K562 (cell line): ENCODE measurements at regions not wholly inside any gene's neighbourhood (a gene's known extent, or its start where the extent isn't known, plus 50 kb on each side); places are given as distances from the start of the nearest gene placed in this dataset.
A peak's percentile ranks its signal among the peaks of the same experiment; 100 is the strongest.

ENCODE experiments used
- ATAC-seq: fragments of 200-7000 bp; cut with Tn5 transposase; 3 replicates; pipeline ENCODE4 v1.9.1; 2020; ENCODE audit warnings: moderate library complexity
- BruUV-seq: library from RNA; stranded (reverse); fragments of 400-500 nt; replicated peaks from 2 replicates; lab custom pipeline; 2021; lab: Mats Ljungman, UMichigan
- CTCF ChIA-PET: fragments of 300-600 bp; formaldehyde crosslinking; extraction: SDS; loops from one replicate; lab custom pipeline; 2021; ENCODE audit warnings: low intra/inter-chr PET ratio; lab: Yijun Ruan, JAX
- POLR2A ChIA-PET: fragments of 300-600, 350-650 bp; sonication (Branson Sonifier 250); formaldehyde crosslinking; extraction: SDS; loops from one replicate; lab custom pipeline; 2021; ENCODE audit warnings: antibody characterized with exemption, inconsistent platforms; lab: Yijun Ruan, JAX
- DNase-seq, 4 experiments: peaks; one replicate each; pipeline versions ENCODE4 v3.0.0 to v3.0.0-alpha.2; 2011 to 2018; ENCODE audit warnings: low spot score in 3 of 4, mixed read lengths in 3 of 4; ENCODE audit errors: extremely low read depth in 1 of 4
- FAIRE-seq: peaks from 2 replicates; lab custom pipeline; 2011; peaks lifted over from hg19 to GRCh38; lab: Jason Lieb, UNC
- H2AFZ ChIP-seq: 2 replicates; pipeline ENCODE4 v1.6.0; 2011; ENCODE audit warnings: low read depth, low read length, control low read depth, inconsistent platforms
- H3K27ac ChIP-seq: fragments of 200-600 bp; 3 replicates; pipeline ENCODE4 v1.8.0; 2011; ENCODE audit warnings: low read depth, mild to moderate bottlenecking, control low read depth, inconsistent platforms, low read length, moderate library complexity, mixed read lengths; ENCODE audit errors: extremely low read depth
- H3K27me3 ChIP-seq, 2 experiments: fragments of 300-600 bp in 1 of 2; 2 replicates in 1 of 2; 3 replicates in 1 of 2; pipeline versions ENCODE4 v1.6.0 to v1.8.0; 2011; ENCODE audit warnings: inconsistent platforms in 2 of 2, low read length in 2 of 2, mild to moderate bottlenecking in 1 of 2, mixed read lengths in 1 of 2, moderate library complexity in 1 of 2; ENCODE audit not compliant: control insufficient read depth in 2 of 2, insufficient read depth in 2 of 2
- H3K36me3 ChIP-seq: fragments of 300-600 bp; 3 replicates; pipeline ENCODE4 v1.8.0; 2011; ENCODE audit warnings: mild to moderate bottlenecking, low read length, inconsistent platforms; ENCODE audit not compliant: control insufficient read depth, insufficient read depth
- H3K4me1 ChIP-seq, 2 experiments: fragments of 200-600 bp in 1 of 2; replicated peaks in 1 of 2; 2 replicates in 1 of 2; 3 replicates in 1 of 2; pipeline versions ENCODE4 v1.5.1 to v1.8.0; 2011; ENCODE audit warnings: inconsistent platforms in 2 of 2, low read length in 2 of 2, mild to moderate bottlenecking in 1 of 2, mixed read lengths in 1 of 2, moderate library complexity in 1 of 2; ENCODE audit not compliant: control insufficient read depth in 2 of 2, insufficient read depth in 2 of 2
- H3K4me2 ChIP-seq: 2 replicates; pipeline ENCODE4 v1.6.1; 2011; ENCODE audit warnings: low read length, control low read depth, inconsistent platforms, mixed read lengths; ENCODE audit not compliant: insufficient read depth
- H3K4me3 ChIP-seq: fragments of 200-600 bp; sonication (generic), shearing (Covaris generic); 2 replicates; pipeline ENCODE4 v1.5.1; 2016; ENCODE audit warnings: control low read depth, inconsistent platforms
- H3K79me2 ChIP-seq: fragments of 200-600 bp; 3 replicates; pipeline ENCODE4 v1.8.0; 2011; ENCODE audit warnings: low read length, inconsistent platforms; ENCODE audit not compliant: control insufficient read depth, insufficient read depth
- H3K9ac ChIP-seq, 2 experiments: 2 replicates each; pipeline versions ENCODE4 v1.6.0 to v1.6.1; 2011; ENCODE audit warnings: low read depth in 2 of 2, low read length in 2 of 2, control low read depth in 1 of 2, inconsistent platforms in 1 of 2, mild to moderate bottlenecking in 1 of 2, mixed read lengths in 1 of 2; ENCODE audit not compliant: insufficient read depth in 1 of 2
- H3K9me1 ChIP-seq: one replicate; pipeline ENCODE4 v1.6.0; 2011; ENCODE audit warnings: inconsistent platforms, mild to moderate bottlenecking, low read length, moderate library complexity; ENCODE audit not compliant: control insufficient read depth, insufficient read depth
- H3K9me3 ChIP-seq: replicated peaks from 2 replicates; pipeline ENCODE4 v1.5.1; 2011; ENCODE audit warnings: low read depth, low read length, inconsistent platforms; ENCODE audit not compliant: control insufficient read depth, insufficient read depth
- H4K20me1 ChIP-seq: replicated peaks from 2 replicates; pipeline ENCODE4 v1.6.1; 2011; ENCODE audit warnings: low read length, inconsistent platforms, mixed read lengths; ENCODE audit not compliant: control insufficient read depth, insufficient read depth
- CBFA2T3 ChIP-seq: fragments of 450-650 bp; IDR thresholded peaks from 2 replicates; pipeline ENCODE4 v1.6.1; 2017
- STAT5A ChIP-seq: IDR thresholded peaks from 2 replicates; pipeline ENCODE4 v1.6.1; 2012; ENCODE audit warnings: low read length, inconsistent platforms, borderline replicate concordance
- TBL1XR1 ChIP-seq, 2 experiments: IDR thresholded peaks; 2 replicates each; pipeline ENCODE4 v1.6.1; 2012; ENCODE audit warnings: improper control_type of control experiment in 2 of 2, low read length in 2 of 2, mild to moderate bottlenecking in 1 of 2
- ZBTB49 ChIP-seq: sonication (generic); formaldehyde crosslinking; IDR thresholded peaks from 2 replicates; pipeline ENCODE4 v1.8.0; 2022; ENCODE audit warnings: missing genetic modification reagents, mild to moderate bottlenecking, borderline replicate concordance
- ZKSCAN1 ChIP-seq: fragments of 150-350 bp; IDR thresholded peaks from 2 replicates; pipeline ENCODE4 v1.6.1; 2016; ENCODE audit warnings: low read depth, low read length
- WGBS: fragments of 100-300 bp; shearing (Covaris generic); methylation state at CpG from one replicate; pipeline ENCODE4 v1.1.6; 2016; ENCODE audit warnings: low coverage, mixed read lengths; ENCODE audit not compliant: insufficient coverage; ENCODE audit errors: missing lambda C conversion rate; 5-methylcytosine and 5-hydroxymethylcytosine counted together
- in situ Hi-C: fragments of 300-500 bp; cut with MboI; formaldehyde crosslinking; loops from 4 replicates; pipeline ENCODE4 v1.15.0; 2018; ENCODE audit warnings: inconsistent platforms, mixed read lengths
- intact Hi-C: fragments of 100-400 bp; cut with micrococcal nuclease; formaldehyde crosslinking; loops from 2 replicates; pipeline ENCODE4 v1.14.2; 2022
- TF ChIP-seq, protein P1 (sequence below): fragments of 450-650 bp; IDR thresholded peaks from 2 replicates; pipeline ENCODE4 v1.6.1; 2016; ENCODE audit warnings: mild to moderate bottlenecking
- TF ChIP-seq, protein P2 (sequence below): fragments of 250-450 bp; sonication (Bioruptor Pico); IDR thresholded peaks from 2 replicates; pipeline ENCODE4 v1.4.0; 2020; ENCODE audit warnings: mild to moderate bottlenecking, moderate library complexity
- TF ChIP-seq, protein P3 (sequence below), 2 experiments: fragments of 450-650 bp in 1 of 2; IDR thresholded peaks; 2 replicates each; pipeline ENCODE4 v1.6.1; 2011 to 2017; ENCODE audit warnings: low read depth in 2 of 2, antibody characterized with exemption in 1 of 2, borderline replicate concordance in 1 of 2, low read length in 1 of 2, mild to moderate bottlenecking in 1 of 2, mixed read lengths in 1 of 2; ENCODE audit not compliant: control insufficient read depth in 1 of 2

DNA sequence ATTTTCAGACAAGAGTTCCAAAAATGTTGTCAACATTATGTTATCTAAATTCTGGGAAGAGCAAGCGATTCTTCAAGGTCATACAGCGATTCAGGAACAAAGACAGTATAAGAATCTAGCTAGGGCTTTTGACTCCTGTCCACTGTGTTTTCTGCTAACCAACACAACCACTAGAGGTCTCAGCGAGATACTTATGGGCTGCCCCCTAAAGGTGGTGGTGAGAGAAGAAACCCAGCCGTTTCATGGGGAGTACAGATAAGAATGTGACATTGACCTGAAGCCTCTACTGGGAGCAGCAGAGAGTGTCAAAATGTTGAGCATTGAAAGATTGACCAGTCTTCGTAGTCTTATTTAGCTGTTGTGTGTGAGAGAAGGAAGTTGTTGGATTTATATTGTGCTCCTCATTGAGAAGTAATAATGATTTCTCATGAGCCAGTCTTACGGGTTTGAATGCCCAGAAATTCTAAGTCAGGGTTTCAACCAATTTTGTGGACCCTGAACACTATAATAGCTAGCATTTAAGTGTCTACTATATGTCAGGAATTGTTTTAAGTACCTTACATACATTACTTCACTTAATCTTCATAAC lies 168.3 kb downstream of the SPRY1 start (continued):
- TF ChIP-seq, protein P1, sequence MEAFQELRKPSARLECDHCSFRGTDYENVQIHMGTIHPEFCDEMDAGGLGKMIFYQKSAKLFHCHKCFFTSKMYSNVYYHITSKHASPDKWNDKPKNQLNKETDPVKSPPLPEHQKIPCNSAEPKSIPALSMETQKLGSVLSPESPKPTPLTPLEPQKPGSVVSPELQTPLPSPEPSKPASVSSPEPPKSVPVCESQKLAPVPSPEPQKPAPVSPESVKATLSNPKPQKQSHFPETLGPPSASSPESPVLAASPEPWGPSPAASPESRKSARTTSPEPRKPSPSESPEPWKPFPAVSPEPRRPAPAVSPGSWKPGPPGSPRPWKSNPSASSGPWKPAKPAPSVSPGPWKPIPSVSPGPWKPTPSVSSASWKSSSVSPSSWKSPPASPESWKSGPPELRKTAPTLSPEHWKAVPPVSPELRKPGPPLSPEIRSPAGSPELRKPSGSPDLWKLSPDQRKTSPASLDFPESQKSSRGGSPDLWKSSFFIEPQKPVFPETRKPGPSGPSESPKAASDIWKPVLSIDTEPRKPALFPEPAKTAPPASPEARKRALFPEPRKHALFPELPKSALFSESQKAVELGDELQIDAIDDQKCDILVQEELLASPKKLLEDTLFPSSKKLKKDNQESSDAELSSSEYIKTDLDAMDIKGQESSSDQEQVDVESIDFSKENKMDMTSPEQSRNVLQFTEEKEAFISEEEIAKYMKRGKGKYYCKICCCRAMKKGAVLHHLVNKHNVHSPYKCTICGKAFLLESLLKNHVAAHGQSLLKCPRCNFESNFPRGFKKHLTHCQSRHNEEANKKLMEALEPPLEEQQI, result peak; percentile 86; the same call in 1 of the 2 replicates
- TF ChIP-seq CBFA2T3 (peak; percentile 82), STAT5A (peak; percentile 51; the same call in 1 of the 2 replicates), TBL1XR1 (IDR thresholded peaks at IDR 0.05; ENCODE audit: low read length in 2 of 2) (peak in 1 of 2 experiments; percentile 33; a peak in 1 of 4 replicates)
- TF ChIP-seq, protein P2, sequence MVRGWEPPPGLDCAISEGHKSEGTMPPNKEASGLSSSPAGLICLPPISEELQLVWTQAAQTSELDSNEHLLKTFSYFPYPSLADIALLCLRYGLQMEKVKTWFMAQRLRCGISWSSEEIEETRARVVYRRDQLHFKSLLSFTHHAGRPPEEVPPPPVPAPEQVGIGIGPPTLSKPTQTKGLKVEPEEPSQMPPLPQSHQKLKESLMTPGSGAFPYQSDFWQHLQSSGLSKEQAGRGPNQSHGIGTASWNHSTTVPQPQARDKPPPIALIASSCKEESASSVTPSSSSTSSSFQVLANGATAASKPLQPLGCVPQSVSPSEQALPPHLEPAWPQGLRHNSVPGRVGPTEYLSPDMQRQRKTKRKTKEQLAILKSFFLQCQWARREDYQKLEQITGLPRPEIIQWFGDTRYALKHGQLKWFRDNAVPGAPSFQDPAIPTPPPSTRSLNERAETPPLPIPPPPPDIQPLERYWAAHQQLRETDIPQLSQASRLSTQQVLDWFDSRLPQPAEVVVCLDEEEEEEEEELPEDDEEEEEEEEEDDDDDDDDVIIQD (CRISPR knock-in tag), result no peak

GRCh38 chr4:123568936-123569335 lies 172.3 kb downstream of the SPRY1 start:
- no peak for ATAC-seq
- no peak for FAIRE-seq
- in situ Hi-C loops, result no loop called here
- CTCF ChIA-PET, result no interaction called here
- no peak for DNase-seq
- no peaks in the 10 kb centered on the region for H3K9me3 ChIP-seq
- H3K9me1 ChIP-seq, result no peaks in the 10 kb centered on the region
- WGBS, result 37% methylated on average over 2 of the region's 2 CpGs
- no peak overlapping the region for H2AFZ ChIP-seq
- POLR2A ChIA-PET, result no interaction called here
- BruUV-seq, result no TSS peak
- intact Hi-C loops, result loop anchor here (10.0 kb wide), 2 partner anchors 174 to 464 kb away; partner anchors contain the start of gene SPRY1
- no peak overlapping the region for H3K27ac ChIP-seq
- no peak overlapping the region for H3K9ac ChIP-seq
- no peak overlapping the region for H3K4me3 ChIP-seq
- H3K27me3 ChIP-seq, result no peaks in the 10 kb centered on the region
- H3K4me1 ChIP-seq, result peaks cover 0 to 3% of the 10 kb centered on the region in 2 experiments; a peak in 1 of 5 replicates
- no peaks in the 10 kb centered on the region for H4K20me1 ChIP-seq
- H3K4me2 ChIP-seq, result no peak overlapping the region
- no peaks in the 10 kb centered on the region for H3K36me3 ChIP-seq
- H3K79me2 ChIP-seq, result no peaks in the 10 kb centered on the region
- TF ChIP-seq, protein P3, sequence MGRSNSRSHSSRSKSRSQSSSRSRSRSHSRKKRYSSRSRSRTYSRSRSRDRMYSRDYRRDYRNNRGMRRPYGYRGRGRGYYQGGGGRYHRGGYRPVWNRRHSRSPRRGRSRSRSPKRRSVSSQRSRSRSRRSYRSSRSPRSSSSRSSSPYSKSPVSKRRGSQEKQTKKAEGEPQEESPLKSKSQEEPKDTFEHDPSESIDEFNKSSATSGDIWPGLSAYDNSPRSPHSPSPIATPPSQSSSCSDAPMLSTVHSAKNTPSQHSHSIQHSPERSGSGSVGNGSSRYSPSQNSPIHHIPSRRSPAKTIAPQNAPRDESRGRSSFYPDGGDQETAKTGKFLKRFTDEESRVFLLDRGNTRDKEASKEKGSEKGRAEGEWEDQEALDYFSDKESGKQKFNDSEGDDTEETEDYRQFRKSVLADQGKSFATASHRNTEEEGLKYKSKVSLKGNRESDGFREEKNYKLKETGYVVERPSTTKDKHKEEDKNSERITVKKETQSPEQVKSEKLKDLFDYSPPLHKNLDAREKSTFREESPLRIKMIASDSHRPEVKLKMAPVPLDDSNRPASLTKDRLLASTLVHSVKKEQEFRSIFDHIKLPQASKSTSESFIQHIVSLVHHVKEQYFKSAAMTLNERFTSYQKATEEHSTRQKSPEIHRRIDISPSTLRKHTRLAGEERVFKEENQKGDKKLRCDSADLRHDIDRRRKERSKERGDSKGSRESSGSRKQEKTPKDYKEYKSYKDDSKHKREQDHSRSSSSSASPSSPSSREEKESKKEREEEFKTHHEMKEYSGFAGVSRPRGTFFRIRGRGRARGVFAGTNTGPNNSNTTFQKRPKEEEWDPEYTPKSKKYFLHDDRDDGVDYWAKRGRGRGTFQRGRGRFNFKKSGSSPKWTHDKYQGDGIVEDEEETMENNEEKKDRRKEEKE (IDR thresholded peaks at IDR 0.05; ENCODE audit: borderline replicate concordance in 1 of 2, control insufficient read depth in 1 of 2, low read depth in 2 of 2, low read length in 1 of 2), result no peak
- no peak for TF ChIP-seq ZBTB49 (CRISPR knock-in tag)
- no peak for TF ChIP-seq ZKSCAN1
